IPS DF 19.7 (cell line): ENCODE measurements at regions not wholly inside any gene's neighbourhood (a gene's known extent, or its start where the extent isn't known, plus 50 kb on each side); places are given as distances from the start of the nearest gene placed in this dataset.

Experiments used
- DNase-seq: peaks from one replicate; pipeline ENCODE4 v3.0.0-alpha.2; 2013; ENCODE audit warnings: low read depth, low spot score

- DNase-seq = no peak
Measured at GRCh38 chr17:79371984-79372383, 238.9 kb downstream of the RBFOX3 start.

- no peak for DNase-seq
Measured at GRCh38 chr17:79370594-79370993, 240.3 kb downstream of the RBFOX3 start.

- DNase-seq = no peak
Measured at GRCh38 chr17:79370126-79370525, 240.7 kb downstream of the RBFOX3 start.

GRCh38 chr17:79369532-79369931 is 241.3 kb downstream of the RBFOX3 start:
- DNase-seq = no peak

GRCh38 chr17:79369001-79369400 is 241.8 kb downstream of the RBFOX3 start:
- DNase-seq = no peak

GRCh38 chr17:79368521-79368920 is 242.3 kb downstream of the RBFOX3 start:
- DNase-seq = no peak

GRCh38 chr17:79366988-79367571 is 243.8 kb downstream of the RBFOX3 start:
- no peak for DNase-seq

- DNase-seq = no peak
Measured at GRCh38 chr17:79365836-79366770, 244.7 kb downstream of the RBFOX3 start.

GRCh38 chr17:79365351-79365750 is 245.5 kb downstream of the RBFOX3 start:
- DNase-seq = no peak

GRCh38 chr17:79364315-79365094 is 246.3 kb downstream of the RBFOX3 start:
- DNase-seq = no peak

GRCh38 chr17:79363552-79364275 is 247.1 kb downstream of the RBFOX3 start:
- no peak for DNase-seq

- DNase-seq = no peak
Measured at GRCh38 chr17:79362772-79363305, 248.0 kb downstream of the RBFOX3 start.

- no peak for DNase-seq
Measured at GRCh38 chr17:79361873-79362771, 248.7 kb downstream of the RBFOX3 start.

- DNase-seq = no peak
Measured at GRCh38 chr17:79361221-79361734, 249.6 kb downstream of the RBFOX3 start.

- DNase-seq = no peak
Measured at GRCh38 chr17:79360196-79360595, 250.7 kb downstream of the RBFOX3 start.

GRCh38 chr17:79356839-79357447 is 253.9 kb downstream of the RBFOX3 start:
- no peak for DNase-seq

GRCh38 chr17:79355165-79355564 is 255.7 kb downstream of the RBFOX3 start:
- DNase-seq = no peak

GRCh38 chr17:79354173-79354820 is 256.6 kb downstream of the RBFOX3 start:
- no peak for DNase-seq

GRCh38 chr17:79353548-79353947 is 257.3 kb downstream of the RBFOX3 start:
- DNase-seq = no peak
